Vagina (tissue), 2 donors: ENCODE measurements at regions not wholly inside any gene's neighbourhood (a gene's known extent, or its start where the extent isn't known, plus 50 kb on each side); places are given as distances from the start of the nearest gene placed in this dataset.

Experiments
- DNase-seq, 2 donors: peaks; one replicate each; pipeline ENCODE4 v3.0.0-alpha.2; 2017; ENCODE audit errors: extremely low spot score in 2 of 2
- H3K27ac ChIP-seq: fragments of 200-600 bp; sonication (generic); one replicate; pipeline ENCODE4 v1.5.1; 2019
- H3K27me3 ChIP-seq: fragments of 200-600 bp; sonication (generic); one replicate; pipeline ENCODE4 v1.5.1; 2019
- H3K36me3 ChIP-seq, 2 donors: fragments of 200-600 bp; sonication (generic); one replicate each; pipeline ENCODE4 v1.5.1; 2017 to 2019
- H3K4me1 ChIP-seq: fragments of 200-600 bp; sonication (generic); one replicate; pipeline ENCODE4 v1.5.1; 2019
- H3K4me3 ChIP-seq, 2 donors: fragments of 200-600 bp; sonication (generic); 1 replicate in 1 of 2; 2 replicates in 1 of 2; pipeline ENCODE4 v1.5.1; 2016 to 2019
- H3K9me3 ChIP-seq: fragments of 200-600 bp; sonication (generic); one replicate; pipeline ENCODE4 v1.5.1; 2019
- CTCF ChIP-seq, 3 experiments: fragments of 450-650 bp in 2 of 3; fragments of 200-600 bp in 1 of 3; sonication (generic) in 1 of 3; IDR thresholded peaks; one replicate each; pipeline ENCODE4 v1.5.1; 2017 to 2019; ENCODE audit warnings: antibody characterized with exemption in 3 of 3, mild to moderate bottlenecking in 2 of 3, moderate library complexity in 2 of 3
- POLR2A ChIP-seq, 2 donors: fragments of 450-650 bp; IDR thresholded peaks; one replicate each; pipeline ENCODE4 v1.6.1; 2017; ENCODE audit warnings: antibody characterized with exemption in 2 of 2, mild to moderate bottlenecking in 2 of 2, moderate library complexity in 2 of 2
- POLR2AphosphoS5 ChIP-seq, 2 donors: sonication (generic); formaldehyde crosslinking; IDR thresholded peaks; one replicate each; pipeline ENCODE4 v1.9.0; 2017; ENCODE audit warnings: antibody characterized with exemption in 2 of 2, mild to moderate bottlenecking in 2 of 2, low read depth in 1 of 2; ENCODE audit not compliant: insufficient read depth in 1 of 2
- intact Hi-C: fragments of 100-400 bp; cut with DNase I; formaldehyde crosslinking; loops from one replicate; pipeline ENCODE4 v1.15.1; 2023

- no peak for TF ChIP-seq POLR2AphosphoS5 (IDR thresholded peaks at IDR 0.05; ENCODE audit: insufficient read depth in 1 of 2, low read depth in 1 of 2)
- TF ChIP-seq CTCF (IDR thresholded peaks at IDR 0.05), result no peak
- TF ChIP-seq POLR2A (IDR thresholded peaks at IDR 0.05), result no peak
- Histone ChIP-seq H3K4me1 (no peaks in the 10 kb centered on the region), H3K9me3 (peaks cover 7% of the 10 kb centered on the region), H3K27me3 (no peaks in the 10 kb centered on the region), H3K36me3 (no peaks in the 10 kb centered on the region), H3K27ac (no peak overlapping the region), H3K4me3 (no peak overlapping the region)
- intact Hi-C loops, result no loop called here
- no peak for DNase-seq
These were observed 92.5 kb upstream of the ATP6AP2 start for GRCh38 chrX:40488296-40488695.

- Histone ChIP-seq H3K36me3 (no peaks in the 10 kb centered on the region), H3K4me3 (no peak overlapping the region), H3K4me1 (no peaks in the 10 kb centered on the region), H3K9me3 (peaks cover 7% of the 10 kb centered on the region), H3K27ac (no peak overlapping the region), H3K27me3 (no peaks in the 10 kb centered on the region)
- DNase-seq, result no peak
- intact Hi-C loops, result no loop called here
- TF ChIP-seq CTCF (IDR thresholded peaks at IDR 0.05), result no peak
- TF ChIP-seq POLR2A (IDR thresholded peaks at IDR 0.05), result no peak
- TF ChIP-seq POLR2AphosphoS5 (IDR thresholded peaks at IDR 0.05; ENCODE audit: insufficient read depth in 1 of 2, low read depth in 1 of 2), result no peak
These were observed 94.8 kb upstream of the ATP6AP2 start for GRCh38 chrX:40485973-40486372.

DNA sequence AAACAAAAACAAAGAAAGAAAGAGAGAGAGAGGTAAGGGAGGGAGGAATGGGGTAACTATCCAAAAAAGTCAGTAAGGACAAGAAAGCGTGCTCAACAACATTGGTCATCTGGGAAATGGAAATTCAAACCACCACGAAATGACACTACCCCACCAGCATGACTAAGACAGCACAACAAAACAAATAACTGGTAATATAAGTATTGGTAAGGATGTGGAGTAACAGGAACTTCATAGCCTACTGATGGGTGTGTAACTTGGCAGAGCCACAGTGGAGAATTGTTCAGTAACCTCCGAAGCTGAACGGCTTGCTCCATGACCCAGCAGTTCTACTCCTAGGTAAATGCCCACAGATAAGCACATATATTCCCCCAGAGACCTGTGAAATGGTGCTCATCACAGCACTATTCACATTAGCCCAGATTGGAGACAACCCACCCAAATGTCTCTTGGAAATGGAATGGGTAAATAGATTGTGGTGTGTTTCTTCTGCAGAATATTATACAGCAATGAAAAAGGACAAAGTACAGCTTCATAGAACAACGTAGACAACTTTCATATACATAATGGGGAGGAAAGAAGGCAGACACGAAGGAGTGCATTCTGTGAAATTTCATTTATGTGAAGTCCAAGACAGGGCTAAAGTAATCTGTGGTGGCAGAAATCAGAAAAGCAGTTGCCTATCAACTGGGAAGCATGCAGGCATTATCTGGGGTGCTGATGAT, 95.5 kb upstream of the ATP6AP2 start:
- Histone ChIP-seq H3K4me1 (no peaks in the 10 kb centered on the region), H3K27me3 (no peaks in the 10 kb centered on the region), H3K9me3 (peaks cover 7% of the 10 kb centered on the region), H3K27ac (no peak overlapping the region), H3K4me3 (no peak overlapping the region), H3K36me3 (no peaks in the 10 kb centered on the region)
- DNase-seq, result no peak
- TF ChIP-seq POLR2A (IDR thresholded peaks at IDR 0.05), result no peak
- TF ChIP-seq CTCF (IDR thresholded peaks at IDR 0.05), result no peak
- TF ChIP-seq POLR2AphosphoS5 (IDR thresholded peaks at IDR 0.05; ENCODE audit: insufficient read depth in 1 of 2, low read depth in 1 of 2), result no peak
- intact Hi-C loops, result no loop called here

DNA sequence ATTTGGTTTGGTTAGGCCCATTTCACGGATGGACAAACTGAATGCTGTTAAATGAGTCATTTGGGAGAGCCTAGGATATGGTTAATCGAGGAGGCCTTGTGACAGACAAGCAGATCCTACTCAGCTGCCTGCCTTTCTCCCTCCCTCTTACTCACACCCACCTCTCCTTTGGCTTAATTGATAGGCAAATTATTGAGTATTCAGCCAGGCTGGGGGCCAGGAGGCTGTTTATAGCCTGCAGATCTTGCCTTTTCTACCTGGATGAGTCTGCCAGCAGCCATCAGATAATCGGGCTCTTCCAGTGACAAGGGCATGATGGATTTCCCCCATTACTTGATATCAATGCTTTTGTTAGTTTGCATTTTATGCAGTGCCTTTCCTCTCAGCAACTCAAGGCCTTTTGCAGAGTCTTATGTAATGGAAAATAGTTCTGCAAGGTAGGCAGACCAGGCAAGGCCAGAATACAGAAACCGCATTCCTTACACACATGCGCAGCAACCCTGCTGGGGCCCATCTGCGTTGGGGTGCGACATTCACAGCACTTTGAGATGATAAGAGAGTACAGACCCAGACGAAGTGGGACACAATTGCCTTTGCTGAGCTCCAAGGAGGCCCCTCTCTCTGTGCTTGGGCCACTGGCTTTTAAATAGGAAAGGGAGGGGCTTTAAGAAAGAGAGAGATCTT, 96.2 kb upstream of the ATP6AP2 start:
- no peak for DNase-seq
- Histone ChIP-seq H3K4me3 (no peak overlapping the region), H3K9me3 (peaks cover 7% of the 10 kb centered on the region), H3K27ac (no peak overlapping the region), H3K4me1 (no peaks in the 10 kb centered on the region), H3K27me3 (no peaks in the 10 kb centered on the region), H3K36me3 (no peaks in the 10 kb centered on the region)
- TF ChIP-seq CTCF (IDR thresholded peaks at IDR 0.05) (no peak), POLR2AphosphoS5 (IDR thresholded peaks at IDR 0.05; ENCODE audit: insufficient read depth in 1 of 2, low read depth in 1 of 2) (no peak), POLR2A (IDR thresholded peaks at IDR 0.05) (no peak)
- intact Hi-C loops, result no loop called here

DNA sequence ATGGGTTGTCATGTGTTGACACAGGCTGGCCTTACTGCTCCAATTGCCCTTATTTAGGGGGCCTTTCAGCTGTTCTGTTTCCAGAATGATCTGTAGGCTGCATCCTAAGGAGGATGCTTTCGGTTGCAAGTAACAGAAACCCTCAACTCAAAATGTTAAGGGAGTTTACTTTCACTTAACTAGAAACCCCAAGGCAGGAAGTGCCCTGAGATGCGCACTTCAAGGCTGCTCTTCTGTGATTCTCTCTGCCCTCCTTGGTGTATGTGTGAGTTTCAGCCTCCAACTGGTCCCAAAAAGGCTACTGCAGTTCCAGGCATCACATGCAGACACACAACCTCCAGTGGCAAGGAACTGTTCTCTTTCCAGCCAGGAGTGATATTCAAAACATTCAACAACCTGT, 97.3 kb upstream of the ATP6AP2 start:
- Histone ChIP-seq H3K36me3 (no peaks in the 10 kb centered on the region), H3K4me1 (no peaks in the 10 kb centered on the region), H3K9me3 (peaks cover 7% of the 10 kb centered on the region), H3K27ac (no peak overlapping the region), H3K4me3 (no peak overlapping the region), H3K27me3 (no peaks in the 10 kb centered on the region)
- TF ChIP-seq POLR2AphosphoS5 (IDR thresholded peaks at IDR 0.05; ENCODE audit: insufficient read depth in 1 of 2, low read depth in 1 of 2), result no peak
- no peak for TF ChIP-seq POLR2A (IDR thresholded peaks at IDR 0.05)
- TF ChIP-seq CTCF (IDR thresholded peaks at IDR 0.05), result no peak
- intact Hi-C loops, result no loop called here
- DNase-seq, result no peak
